PFSK-1 (cell line): ENCODE measurements at regions not wholly inside any gene's neighbourhood (a gene's known extent, or its start where the extent isn't known, plus 50 kb on each side); places are given as distances from the start of the nearest gene placed in this dataset.

ENCODE experiments used
- POLR2AphosphoS5 ChIP-seq: IDR thresholded peaks from 2 replicates; pipeline ENCODE4 v1.6.1; 2012; ENCODE audit warnings: low read depth, mild to moderate bottlenecking, control low read depth, low read length, moderate library complexity
- TAF1 ChIP-seq: IDR thresholded peaks from 2 replicates; pipeline ENCODE4 v1.6.1; 2012; ENCODE audit warnings: low read length, control low read depth, borderline replicate concordance; ENCODE audit not compliant: insufficient read depth

GRCh38 chr13:76379341-76380105, 506.7 kb downstream of the KCTD12 start:
- TF ChIP-seq TAF1 = no peak
- TF ChIP-seq POLR2AphosphoS5 = no peak
